HG02970 (cell line): ENCODE measurements at regions not wholly inside any gene's neighbourhood (a gene's known extent, or its start where the extent isn't known, plus 50 kb on each side); places are given as distances from the start of the nearest gene placed in this dataset.
A peak's percentile ranks its signal among the peaks of the same experiment; 100 is the strongest.

Experiments used
- ATAC-seq: cut with Tn5 transposase; IDR thresholded peaks from one replicate; pipeline ENCODE4 v1.9.1; 2021; ENCODE audit warnings: mild to moderate bottlenecking, moderate library complexity, moderate number of reproducible peaks; ENCODE audit not compliant: unreplicated experiment, low FRiP score

GRCh38 chr12:92034858-92035401 lies 110.7 kb downstream of the BTG1 start:
- peak; percentile 80 for ATAC-seq

GRCh38 chr12:92034083-92034482 lies 111.6 kb downstream of the BTG1 start:
- ATAC-seq = no peak

GRCh38 chr12:92032965-92033364 lies 112.7 kb downstream of the BTG1 start:
- ATAC-seq = no peak

- ATAC-seq = no peak
Observed at GRCh38 chr12:92032101-92032500, 113.5 kb downstream of the BTG1 start.

GRCh38 chr12:92030618-92031017 lies 115.0 kb downstream of the BTG1 start:
- ATAC-seq = no peak

- no peak for ATAC-seq
Observed at GRCh38 chr12:92029902-92030586, 115.6 kb downstream of the BTG1 start.

GRCh38 chr12:92029136-92029535 lies 116.5 kb downstream of the BTG1 start:
- ATAC-seq = no peak

- no peak for ATAC-seq
Observed at GRCh38 chr12:92028441-92028709, 117.3 kb downstream of the BTG1 start.

- ATAC-seq = no peak
Observed at GRCh38 chr12:92027701-92028440, 117.8 kb downstream of the BTG1 start.

- no peak for ATAC-seq
Observed at GRCh38 chr12:92027243-92027642, 118.4 kb downstream of the BTG1 start.

GRCh38 chr12:92025462-92026207 lies 120.0 kb downstream of the BTG1 start:
- ATAC-seq = no peak

- no peak for ATAC-seq
Observed at GRCh38 chr12:92022093-92022492, 123.6 kb downstream of the BTG1 start.

- no peak for ATAC-seq
Observed at GRCh38 chr12:92021666-92022035, 124.0 kb downstream of the BTG1 start.

GRCh38 chr12:92020983-92021665 lies 124.5 kb downstream of the BTG1 start:
- no peak for ATAC-seq

GRCh38 chr12:92019491-92020277 lies 126.0 kb downstream of the BTG1 start:
- no peak for ATAC-seq

GRCh38 chr12:92012691-92013090 lies 133.0 kb downstream of the BTG1 start:
- ATAC-seq = no peak

GRCh38 chr12:92010853-92011701 lies 134.6 kb downstream of the BTG1 start:
- ATAC-seq = no peak

GRCh38 chr12:92010368-92010767 lies 135.3 kb downstream of the BTG1 start:
- no peak for ATAC-seq

GRCh38 chr12:92008345-92008744 lies 137.3 kb downstream of the BTG1 start:
- ATAC-seq = no peak
